Erythroblast (primary cell): ENCODE measurements at regions not wholly inside any gene's neighbourhood (a gene's known extent, or its start where the extent isn't known, plus 50 kb on each side); places are given as distances from the start of the nearest gene placed in this dataset.
"Not testable (repeated sequence)": the region's sequence is repeated elsewhere in the genome, so short reads cannot be mapped to it uniquely, and the experiment has no call there.

ENCODE experiments used
- DNase-seq, 2 experiments: peaks; one replicate each; lab custom pipeline; 2025; lab: John Stamatoyannopoulos, UW
- GATA1 ChIP-seq: IDR thresholded peaks from 2 replicates; pipeline ENCODE4 v1.6.1; 2011; ENCODE audit warnings: low read depth, mild to moderate bottlenecking, control low read depth, low read length, moderate library complexity
- POLR2A ChIP-seq: IDR thresholded peaks from 2 replicates; pipeline ENCODE4 v1.6.1; 2011; ENCODE audit warnings: mild to moderate bottlenecking, low read length

GRCh38 chr6:84848960-84849359 lies 84.6 kb upstream of the TBX18 start:
- DNase-seq: no peak
- TF ChIP-seq POLR2A: no peak
- TF ChIP-seq GATA1: no peak

GRCh38 chr6:84847390-84848160 lies 83.2 kb upstream of the TBX18 start:
- TF ChIP-seq POLR2A: no peak
- TF ChIP-seq GATA1: no peak
- DNase-seq: no peak

GRCh38 chr6:84842525-84843166 lies 78.2 kb upstream of the TBX18 start:
- TF ChIP-seq POLR2A: no peak
- TF ChIP-seq GATA1: no peak
- DNase-seq: no peak

GRCh38 chr6:84837068-84837866 lies 72.9 kb upstream of the TBX18 start:
- not testable (repeated sequence) for DNase-seq

GRCh38 chr6:84836366-84836765 lies 72.0 kb upstream of the TBX18 start:
- TF ChIP-seq POLR2A (no peak), GATA1 (no peak)
- DNase-seq: no peak

GRCh38 chr6:84835340-84835739 lies 70.9 kb upstream of the TBX18 start:
- no peak for DNase-seq
- TF ChIP-seq GATA1 (no peak), POLR2A (no peak)

GRCh38 chr6:84831924-84832323 lies 67.5 kb upstream of the TBX18 start:
- not testable (repeated sequence) for DNase-seq

- DNase-seq: no peak
- TF ChIP-seq POLR2A: no peak
- no peak for TF ChIP-seq GATA1
Measured at GRCh38 chr6:84825461-84825860, 61.1 kb upstream of the TBX18 start.

- DNase-seq: not testable (repeated sequence)
Measured at GRCh38 chr6:84821314-84821713, 56.9 kb upstream of the TBX18 start.

GRCh38 chr6:84816741-84817140 lies 52.3 kb upstream of the TBX18 start:
- no peak for TF ChIP-seq POLR2A
- TF ChIP-seq GATA1: no peak
- no peak for DNase-seq

GRCh38 chr6:84815896-84816735 lies 51.7 kb upstream of the TBX18 start:
- DNase-seq: no peak
- TF ChIP-seq POLR2A: no peak
- no peak for TF ChIP-seq GATA1
